IPS-20b (cell line): ENCODE measurements at regions not wholly inside any gene's neighbourhood (a gene's known extent, or its start where the extent isn't known, plus 50 kb on each side); places are given as distances from the start of the nearest gene placed in this dataset.

ENCODE experiments used
- H3K27ac ChIP-seq: one replicate; pipeline ENCODE4 v1.5.1; 2013; ENCODE audit warnings: low read length
- H3K27me3 ChIP-seq: 2 replicates; pipeline ENCODE4 v1.6.1; 2013; ENCODE audit warnings: mild to moderate bottlenecking, low read length, inconsistent platforms; ENCODE audit not compliant: insufficient read depth
- H3K36me3 ChIP-seq: 2 replicates; pipeline ENCODE4 v1.6.1; 2013; ENCODE audit warnings: low read depth, mild to moderate bottlenecking, inconsistent platforms, low read length, moderate library complexity; ENCODE audit not compliant: insufficient read depth
- H3K4me1 ChIP-seq: 2 replicates; pipeline ENCODE4 v1.6.1; 2013; ENCODE audit warnings: mild to moderate bottlenecking, control low read depth, inconsistent platforms, low read length, moderate library complexity; ENCODE audit not compliant: insufficient read depth
- H3K4me3 ChIP-seq: 2 replicates; pipeline ENCODE4 v1.5.1; 2013; ENCODE audit warnings: mild to moderate bottlenecking, low read length, inconsistent platforms
- H3K9ac ChIP-seq: 2 replicates; pipeline ENCODE4 v1.6.1; 2013; ENCODE audit warnings: low read depth, mild to moderate bottlenecking, inconsistent platforms, low read length, moderate library complexity
- H3K9me3 ChIP-seq: 2 replicates; pipeline ENCODE4 v1.6.1; 2013; ENCODE audit warnings: mild to moderate bottlenecking, low read depth, low read length, inconsistent platforms; ENCODE audit not compliant: insufficient read depth

- Histone ChIP-seq H3K4me1 (peaks cover 9% of the 10 kb centered on the region; the same call in 1 of the 2 replicates), H3K36me3 (no peaks in the 10 kb centered on the region), H3K9ac (no peak overlapping the region), H3K4me3 (no peak overlapping the region), H3K27me3 (no peaks in the 10 kb centered on the region), H3K9me3 (no peaks in the 10 kb centered on the region; the same call in 1 of the 2 replicates), H3K27ac (no peak overlapping the region)
Measured at GRCh38 chr2:38220164-38220563, 144.2 kb upstream of the CYP1B1 start.

GRCh38 chr2:38218995-38219394, 143.0 kb upstream of the CYP1B1 start:
- no peaks in the 10 kb centered on the region for H3K27me3 ChIP-seq
- H3K36me3 ChIP-seq, result no peaks in the 10 kb centered on the region
- H3K9ac ChIP-seq, result no peak overlapping the region
- no peaks in the 10 kb centered on the region; the same call in 1 of the 2 replicates for H3K9me3 ChIP-seq
- H3K27ac ChIP-seq, result no peak overlapping the region
- H3K4me1 ChIP-seq, result no peaks in the 10 kb centered on the region
- no peak overlapping the region for H3K4me3 ChIP-seq

GRCh38 chr2:38218591-38218991, 142.6 kb upstream of the CYP1B1 start:
- Histone ChIP-seq H3K9ac (no peak overlapping the region), H3K27me3 (no peaks in the 10 kb centered on the region), H3K36me3 (no peaks in the 10 kb centered on the region), H3K9me3 (no peaks in the 10 kb centered on the region; the same call in 1 of the 2 replicates), H3K4me1 (no peaks in the 10 kb centered on the region), H3K4me3 (no peak overlapping the region), H3K27ac (no peak overlapping the region)

DNA sequence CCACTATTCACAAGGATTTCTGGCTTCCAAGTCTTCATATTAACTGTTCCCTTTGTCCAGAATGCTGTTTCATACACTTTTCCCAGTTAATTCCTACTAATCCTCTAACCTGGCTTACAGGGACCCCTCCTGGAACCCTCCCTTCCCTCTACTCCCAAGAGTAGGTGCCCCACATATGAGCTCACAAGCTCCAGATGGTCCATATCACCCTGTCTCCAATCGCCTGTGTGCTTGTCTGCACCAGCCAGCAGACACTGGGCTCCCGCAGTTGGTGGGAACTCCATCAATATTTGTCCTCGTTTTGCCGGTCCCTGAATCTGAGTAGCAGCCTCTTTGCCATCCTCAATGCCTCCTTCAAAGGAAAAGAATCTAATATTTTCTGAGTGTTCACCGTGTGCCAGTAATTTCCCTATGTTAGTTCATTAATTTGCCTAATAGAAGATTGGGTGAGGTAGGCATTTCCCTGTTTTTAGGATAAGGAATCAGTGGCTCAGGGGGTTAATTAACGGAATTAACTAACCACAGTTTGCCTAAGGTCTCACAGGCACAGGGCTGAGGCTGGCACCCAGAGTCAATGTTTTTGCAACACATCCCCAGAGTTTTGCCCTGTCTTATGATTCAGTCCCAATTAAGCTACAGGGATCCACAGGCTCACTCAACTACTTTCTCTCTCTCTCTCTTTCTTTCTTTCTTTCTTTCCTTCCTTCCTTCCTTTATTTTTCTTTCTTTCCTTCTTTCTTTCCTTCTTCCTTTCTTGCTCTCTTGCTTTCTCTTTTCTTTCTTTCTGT, 141.6 kb upstream of the CYP1B1 start:
- H3K36me3 ChIP-seq, result no peaks in the 10 kb centered on the region
- no peak overlapping the region for H3K27ac ChIP-seq
- H3K4me3 ChIP-seq, result no peak overlapping the region
- no peaks in the 10 kb centered on the region for H3K4me1 ChIP-seq
- no peaks in the 10 kb centered on the region for H3K27me3 ChIP-seq
- H3K9me3 ChIP-seq, result no peaks in the 10 kb centered on the region; the same call in 1 of the 2 replicates
- H3K9ac ChIP-seq, result no peak overlapping the region

DNA sequence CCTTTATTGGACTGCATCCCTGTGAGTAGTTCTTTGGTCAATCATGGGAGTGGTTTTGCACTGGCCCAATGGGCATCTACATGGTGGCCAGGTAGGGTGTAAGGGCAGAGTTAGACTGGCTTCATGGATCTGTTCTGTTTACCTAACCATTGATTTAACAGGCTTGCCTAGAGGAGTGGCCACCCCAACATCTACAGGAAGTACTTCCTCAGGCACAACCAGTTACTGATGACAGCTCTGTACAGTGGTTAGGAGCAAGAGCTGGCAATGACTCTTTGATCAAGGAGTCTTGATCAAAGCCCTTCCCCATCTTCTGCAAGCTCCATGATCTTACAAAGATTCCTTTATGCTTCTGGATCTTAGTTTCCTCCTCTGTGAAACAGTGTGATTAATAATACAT, 140.9 kb upstream of the CYP1B1 start:
- no peaks in the 10 kb centered on the region for H3K36me3 ChIP-seq
- H3K27me3 ChIP-seq, result no peaks in the 10 kb centered on the region
- H3K9ac ChIP-seq, result no peak overlapping the region
- no peak overlapping the region for H3K27ac ChIP-seq
- no peaks in the 10 kb centered on the region; the same call in 1 of the 2 replicates for H3K9me3 ChIP-seq
- no peak overlapping the region for H3K4me3 ChIP-seq
- no peaks in the 10 kb centered on the region for H3K4me1 ChIP-seq

DNA sequence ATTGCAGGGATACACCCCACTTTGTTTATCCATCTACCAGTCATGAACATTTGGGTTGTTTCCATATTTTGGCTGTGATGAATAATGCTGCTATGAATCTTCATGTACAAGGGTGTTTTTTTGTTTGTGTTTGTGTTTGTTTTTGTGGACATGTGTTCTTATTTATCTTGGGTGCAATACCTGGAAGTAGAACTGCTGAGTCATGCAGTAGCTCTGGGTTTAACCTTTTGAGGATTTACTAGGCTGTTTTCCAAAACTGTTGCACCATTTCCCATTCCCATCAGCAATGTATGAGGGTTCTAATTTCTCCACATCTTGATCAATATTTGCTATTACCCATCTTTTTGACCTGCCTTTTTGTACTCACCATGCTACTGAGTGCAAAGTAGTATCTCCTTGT, 140.0 kb upstream of the CYP1B1 start:
- no peaks in the 10 kb centered on the region for H3K4me1 ChIP-seq
- no peaks in the 10 kb centered on the region; the same call in 1 of the 2 replicates for H3K9me3 ChIP-seq
- no peaks in the 10 kb centered on the region for H3K27me3 ChIP-seq
- no peaks in the 10 kb centered on the region for H3K36me3 ChIP-seq
- H3K4me3 ChIP-seq, result no peak overlapping the region
- H3K27ac ChIP-seq, result no peak overlapping the region
- H3K9ac ChIP-seq, result no peak overlapping the region

GRCh38 chr2:38215522-38215921, 139.6 kb upstream of the CYP1B1 start:
- Histone ChIP-seq H3K4me3 (no peak overlapping the region), H3K9ac (no peak overlapping the region), H3K27ac (no peak overlapping the region), H3K36me3 (no peaks in the 10 kb centered on the region), H3K27me3 (no peaks in the 10 kb centered on the region), H3K4me1 (no peaks in the 10 kb centered on the region), H3K9me3 (no peaks in the 10 kb centered on the region; the same call in 1 of the 2 replicates)

- Histone ChIP-seq H3K36me3 (no peaks in the 10 kb centered on the region), H3K4me1 (no peaks in the 10 kb centered on the region), H3K9me3 (no peaks in the 10 kb centered on the region), H3K27ac (no peak overlapping the region), H3K9ac (no peak overlapping the region), H3K4me3 (no peak overlapping the region), H3K27me3 (no peaks in the 10 kb centered on the region)
Measured at GRCh38 chr2:38214209-38214717, 138.3 kb upstream of the CYP1B1 start.

DNA sequence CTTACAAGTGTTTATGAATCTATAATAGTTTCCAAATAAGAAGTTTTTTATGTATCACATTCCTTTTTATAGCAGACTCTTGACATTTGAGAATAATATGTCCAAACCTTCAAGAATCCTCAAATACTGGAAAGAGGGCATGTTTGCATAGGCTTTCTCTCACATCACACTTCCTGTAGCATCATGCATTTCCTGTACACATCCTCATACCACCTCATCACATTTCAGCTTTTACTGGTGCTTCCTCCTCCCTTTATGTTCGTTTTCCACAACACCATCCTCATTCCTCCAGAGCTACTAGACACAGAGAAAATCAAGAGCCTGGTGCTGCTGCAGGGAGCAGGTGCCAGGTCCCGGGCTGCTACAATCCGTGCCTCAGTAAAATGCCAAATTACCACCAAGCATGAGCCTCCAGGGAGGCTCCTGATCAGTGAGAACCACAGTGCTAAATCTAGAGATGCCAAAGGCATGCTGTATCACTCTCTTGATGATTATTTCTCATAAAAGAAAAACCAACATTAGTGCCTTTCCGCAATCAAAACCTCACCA, 137.7 kb upstream of the CYP1B1 start:
- H3K9me3 ChIP-seq, result no peaks in the 10 kb centered on the region
- H3K9ac ChIP-seq, result no peak overlapping the region
- no peak overlapping the region for H3K4me3 ChIP-seq
- H3K4me1 ChIP-seq, result no peaks in the 10 kb centered on the region
- H3K27me3 ChIP-seq, result no peaks in the 10 kb centered on the region
- no peaks in the 10 kb centered on the region for H3K36me3 ChIP-seq
- H3K27ac ChIP-seq, result no peak overlapping the region

- Histone ChIP-seq H3K9ac (no peak overlapping the region), H3K4me3 (no peak overlapping the region), H3K4me1 (no peaks in the 10 kb centered on the region), H3K36me3 (no peaks in the 10 kb centered on the region), H3K27ac (no peak overlapping the region), H3K9me3 (peaks cover 6% of the 10 kb centered on the region; the same call in 1 of the 2 replicates), H3K27me3 (no peaks in the 10 kb centered on the region)
Measured at GRCh38 chr2:38212312-38212711, 136.4 kb upstream of the CYP1B1 start.

- no peaks in the 10 kb centered on the region for H3K36me3 ChIP-seq
- H3K4me3 ChIP-seq, result no peak overlapping the region
- no peak overlapping the region for H3K9ac ChIP-seq
- H3K27me3 ChIP-seq, result no peaks in the 10 kb centered on the region
- H3K9me3 ChIP-seq, result peaks cover 6% of the 10 kb centered on the region; the same call in 1 of the 2 replicates
- H3K27ac ChIP-seq, result no peak overlapping the region
- no peaks in the 10 kb centered on the region for H3K4me1 ChIP-seq
Measured at GRCh38 chr2:38207168-38207567, 131.2 kb upstream of the CYP1B1 start.

DNA sequence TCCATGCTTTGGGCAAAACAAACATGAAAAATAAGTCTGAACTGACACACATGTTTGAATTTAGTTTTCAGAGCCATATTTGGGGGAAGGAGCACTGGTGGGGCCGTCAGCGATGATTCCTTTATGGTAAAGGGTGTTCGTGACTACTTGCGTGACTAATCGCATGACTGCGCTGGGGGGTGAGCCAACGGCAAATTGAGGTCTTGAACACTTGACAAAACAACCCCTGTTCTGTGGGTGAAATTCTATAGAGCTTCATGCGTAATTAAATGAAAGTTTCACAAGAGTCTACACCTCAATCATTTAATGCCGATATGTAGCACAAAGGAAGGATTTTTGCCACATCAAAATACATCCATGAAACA, 127.5 kb upstream of the CYP1B1 start:
- Histone ChIP-seq H3K27ac (no peak overlapping the region), H3K9ac (no peak overlapping the region), H3K36me3 (no peaks in the 10 kb centered on the region), H3K27me3 (no peaks in the 10 kb centered on the region), H3K9me3 (peaks cover 6% of the 10 kb centered on the region; the same call in 1 of the 2 replicates), H3K4me1 (no peaks in the 10 kb centered on the region), H3K4me3 (no peak overlapping the region)
